ENCODE measurements at regions not wholly inside any gene's neighbourhood (a gene's known extent, or its start where the extent isn't known, plus 50 kb on each side); places are given as distances from the start of the nearest gene placed in this dataset.

GRCh38 chr7:16984375-16984774 lies 102.6 kb upstream of the AGR3 start:
- Histone ChIP-seq H3K23ac (ENCODE audit: insufficient read length, low read depth, low read length) (no peak overlapping the region), H2BK20ac (ENCODE audit: low read depth, low read length, poor library complexity, severe bottlenecking) (no peak overlapping the region), H2AFZ (ENCODE audit: low read length) (no peak overlapping the region), H3K9me3 (ENCODE audit: control insufficient read depth, low read depth, low read length) (no peaks in the 10 kb centered on the region), H3K27ac (ENCODE audit: insufficient read length, low read depth, low read length) (no peak overlapping the region), H2AK5ac (ENCODE audit: insufficient read length, low read length) (no peak overlapping the region), H2BK5ac (ENCODE audit: insufficient read length, low read length) (no peak overlapping the region), H3K9ac (ENCODE audit: extremely low read depth, insufficient read length, low read length) (no peak overlapping the region), H3K79me1 (ENCODE audit: insufficient read depth, low read depth, low read length, poor library complexity, severe bottlenecking) (no peaks in the 10 kb centered on the region), H3K4me1 (ENCODE audit: insufficient read depth, low read length) (no peaks in the 10 kb centered on the region), H3K56ac (ENCODE audit: insufficient read length, low read depth, low read length) (no peak overlapping the region), H2BK12ac (ENCODE audit: insufficient read length, low read depth, low read length) (no peak overlapping the region), H4K91ac (ENCODE audit: insufficient read length, low read depth, low read length) (no peak overlapping the region), H3K4me2 (ENCODE audit: insufficient read depth, insufficient read length, low read length) (no peak overlapping the region), H3K27me3 (ENCODE audit: insufficient read depth, low read length) (no peaks in the 10 kb centered on the region), H4K20me1 (ENCODE audit: control insufficient read depth, insufficient read depth, insufficient read length) (no peaks in the 10 kb centered on the region), H3K18ac (ENCODE audit: insufficient read length, low read depth, low read length) (no peak overlapping the region), H4K5ac (ENCODE audit: insufficient read length, low read depth, low read length) (no peak overlapping the region), H3K4ac (ENCODE audit: low read depth, low read length) (no peak overlapping the region), H2BK15ac (ENCODE audit: low read depth, low read length) (no peak overlapping the region), H2BK120ac (ENCODE audit: low read depth, low read length, poor library complexity, severe bottlenecking) (no peak overlapping the region), H3T11ph (ENCODE audit: low read length) (no peak overlapping the region), H3K23me2 (ENCODE audit: insufficient read length, low read depth, low read length, poor library complexity, severe bottlenecking) (no peaks in the 10 kb centered on the region), H3K79me2 (ENCODE audit: insufficient read depth, low read length) (no peaks in the 10 kb centered on the region), H4K8ac (replicated peaks; ENCODE audit: insufficient read length, low read depth, low read length) (no peak overlapping the region), H3K14ac (ENCODE audit: insufficient read depth, low read length) (no peak overlapping the region)
- Mint-ChIP-seq H3K4me3 (no peak overlapping the region), H3K9me3 (no peaks in the 10 kb centered on the region), H3K27ac (no peak overlapping the region), H3K4me1 (peaks cover 3 to 7% of the 10 kb centered on the region in 2 experiments; a peak in 3 of 4 replicates), H3K27me3 (ENCODE audit: low read depth) (no peaks in the 10 kb centered on the region), H3K36me3 (ENCODE audit: insufficient read depth in 1 of 3, low read depth in 3 of 3) (no peaks in the 10 kb centered on the region)
- TF ChIP-seq, protein P1, sequence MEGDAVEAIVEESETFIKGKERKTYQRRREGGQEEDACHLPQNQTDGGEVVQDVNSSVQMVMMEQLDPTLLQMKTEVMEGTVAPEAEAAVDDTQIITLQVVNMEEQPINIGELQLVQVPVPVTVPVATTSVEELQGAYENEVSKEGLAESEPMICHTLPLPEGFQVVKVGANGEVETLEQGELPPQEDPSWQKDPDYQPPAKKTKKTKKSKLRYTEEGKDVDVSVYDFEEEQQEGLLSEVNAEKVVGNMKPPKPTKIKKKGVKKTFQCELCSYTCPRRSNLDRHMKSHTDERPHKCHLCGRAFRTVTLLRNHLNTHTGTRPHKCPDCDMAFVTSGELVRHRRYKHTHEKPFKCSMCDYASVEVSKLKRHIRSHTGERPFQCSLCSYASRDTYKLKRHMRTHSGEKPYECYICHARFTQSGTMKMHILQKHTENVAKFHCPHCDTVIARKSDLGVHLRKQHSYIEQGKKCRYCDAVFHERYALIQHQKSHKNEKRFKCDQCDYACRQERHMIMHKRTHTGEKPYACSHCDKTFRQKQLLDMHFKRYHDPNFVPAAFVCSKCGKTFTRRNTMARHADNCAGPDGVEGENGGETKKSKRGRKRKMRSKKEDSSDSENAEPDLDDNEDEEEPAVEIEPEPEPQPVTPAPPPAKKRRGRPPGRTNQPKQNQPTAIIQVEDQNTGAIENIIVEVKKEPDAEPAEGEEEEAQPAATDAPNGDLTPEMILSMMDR (conservative IDR thresholded peaks at IDR 0.05): no peak
- DNase-seq: no peak
- WGBS (ENCODE audit: extremely low coverage, insufficient read length, low lambda C conversion rate): no CpG with 5 or more reads among the region's 2 CpGs
